ENCODE measurements at regions not wholly inside any gene's neighbourhood (a gene's known extent, or its start where the extent isn't known, plus 50 kb on each side); places are given as distances from the start of the nearest gene placed in this dataset.
A peak's percentile ranks its signal among the peaks of the same experiment; 100 is the strongest.

GRCh38 chr9:119003882-119004617 is 365.2 kb downstream of the BRINP1 start:
- DNase-seq (ENCODE audit: low read depth, low spot score), result no peak

GRCh38 chr9:119004618-119004990 is 364.6 kb downstream of the BRINP1 start:
- no peak for DNase-seq (ENCODE audit: low read depth, low spot score)

- peak; percentile 15 for DNase-seq (ENCODE audit: low read depth, low spot score)
These were observed 364.1 kb downstream of the BRINP1 start for GRCh38 chr9:119005162-119005561.

- no peak for DNase-seq (ENCODE audit: low read depth, low spot score)
These were observed 360.0 kb downstream of the BRINP1 start for GRCh38 chr9:119009249-119009648.

GRCh38 chr9:119020284-119020683 is 349.0 kb downstream of the BRINP1 start:
- no peak for DNase-seq (ENCODE audit: low read depth, low spot score)

GRCh38 chr9:119020730-119021333 is 348.4 kb downstream of the BRINP1 start:
- no peak for DNase-seq (ENCODE audit: low read depth, low spot score)

- no peak for DNase-seq (ENCODE audit: low read depth, low spot score)
These were observed 343.1 kb downstream of the BRINP1 start for GRCh38 chr9:119026120-119026519.

GRCh38 chr9:119027901-119028699 is 341.1 kb downstream of the BRINP1 start:
- DNase-seq (ENCODE audit: low read depth, low spot score), result no peak

- DNase-seq (ENCODE audit: low read depth, low spot score), result no peak
These were observed 339.3 kb downstream of the BRINP1 start for GRCh38 chr9:119029886-119030285.

- no peak for DNase-seq (ENCODE audit: low read depth, low spot score)
These were observed 335.6 kb downstream of the BRINP1 start for GRCh38 chr9:119033596-119033995.

GRCh38 chr9:119036969-119037368 is 332.3 kb downstream of the BRINP1 start:
- no peak for DNase-seq (ENCODE audit: low read depth, low spot score)

GRCh38 chr9:119043996-119044395 is 325.2 kb downstream of the BRINP1 start:
- no peak for DNase-seq (ENCODE audit: low read depth, low spot score)

GRCh38 chr9:119044806-119045205 is 324.4 kb downstream of the BRINP1 start:
- no peak for DNase-seq (ENCODE audit: low read depth, low spot score)

GRCh38 chr9:119047513-119048307 is 321.5 kb downstream of the BRINP1 start:
- DNase-seq (ENCODE audit: low read depth, low spot score), result no peak

GRCh38 chr9:119050281-119050680 is 319.0 kb downstream of the BRINP1 start:
- DNase-seq (ENCODE audit: low read depth, low spot score), result no peak

GRCh38 chr9:119052339-119053030 is 316.8 kb downstream of the BRINP1 start:
- DNase-seq (ENCODE audit: low read depth, low spot score), result no peak

- DNase-seq (ENCODE audit: low read depth, low spot score), result no peak
These were observed 316.2 kb downstream of the BRINP1 start for GRCh38 chr9:119053070-119053469.

GRCh38 chr9:119060629-119061385 is 308.4 kb downstream of the BRINP1 start:
- no peak for DNase-seq (ENCODE audit: low read depth, low spot score)

GRCh38 chr9:119071636-119072035 is 297.6 kb downstream of the BRINP1 start:
- DNase-seq (ENCODE audit: low read depth, low spot score), result no peak

GRCh38 chr9:119074017-119074416 is 295.2 kb downstream of the BRINP1 start:
- no peak for DNase-seq (ENCODE audit: low read depth, low spot score)

Measured in iPS DF 19.7 (cell line).